PC-9 (cell line): ENCODE measurements at regions not wholly inside any gene's neighbourhood (a gene's known extent, or its start where the extent isn't known, plus 50 kb on each side); places are given as distances from the start of the nearest gene placed in this dataset.

Experiments used
- BruUV-seq: library from RNA; stranded (reverse); fragments of 400-500 nt; replicated peaks from 2 replicates; lab custom pipeline; 2021; lab: Mats Ljungman, UMichigan
- CTCF ChIA-PET: fragments of 300-600 bp; sonication (Branson Sonifier 250); formaldehyde crosslinking; loops from one replicate; lab custom pipeline; 2022; ENCODE audit warnings: antibody characterized with exemption; lab: Charles Lee
- POLR2A ChIA-PET: fragments of 300-600 bp; sonication (Branson Sonifier 250); formaldehyde crosslinking; loops from one replicate; lab custom pipeline; 2022; ENCODE audit warnings: antibody characterized with exemption; ENCODE audit not compliant: unreplicated experiment; lab: Charles Lee
- DNase-seq, 2 experiments: peaks; one replicate each; pipeline versions ENCODE4 v3.0.0 to v3.0.0-alpha.2; 2015 to 2022; ENCODE audit warnings: mixed read lengths in 1 of 2
- H2AFZ ChIP-seq: fragments of 200-600 bp; sonication (generic); 2 replicates; pipeline ENCODE4 v1.8.1; 2017; ENCODE audit warnings: antibody characterized with exemption
- H3F3A ChIP-seq: fragments of 200-600 bp; sonication (generic); 2 replicates; pipeline ENCODE4 v1.8.1; 2017; ENCODE audit warnings: antibody characterized with exemption, mild to moderate bottlenecking, low read depth; ENCODE audit not compliant: insufficient read depth
- H3K27ac ChIP-seq: fragments of 200-600 bp; sonication (generic); 2 replicates; pipeline ENCODE4 v1.6.1; 2016; ENCODE audit warnings: mixed run types
- H3K27me3 ChIP-seq: fragments of 200-600 bp; sonication (generic); 2 replicates; pipeline ENCODE4 v1.6.1; 2016; ENCODE audit warnings: low read depth, mixed run types; ENCODE audit not compliant: insufficient read depth
- H3K36me3 ChIP-seq: fragments of 200-600 bp; sonication (generic); 2 replicates; pipeline ENCODE4 v1.6.1; 2016; ENCODE audit warnings: low read depth, mixed run types
- H3K4me1 ChIP-seq: fragments of 200-600 bp; sonication (generic); replicated peaks from 2 replicates; pipeline ENCODE4 v1.6.1; 2016; ENCODE audit warnings: mixed run types; ENCODE audit not compliant: insufficient read depth
- H3K4me2 ChIP-seq: fragments of 200-600 bp; sonication (generic); 2 replicates; pipeline ENCODE4 v1.6.1; 2017; ENCODE audit warnings: mixed run types
- H3K4me3 ChIP-seq: fragments of 200-600 bp; sonication (generic); 2 replicates; pipeline ENCODE4 v1.6.1; 2016; ENCODE audit warnings: mixed run types
- H3K79me2 ChIP-seq: fragments of 200-600 bp; sonication (generic); 2 replicates; pipeline ENCODE4 v1.6.1; 2017; ENCODE audit warnings: low read depth, mixed run types
- H3K9me2 ChIP-seq: fragments of 200-600 bp; sonication (generic); 2 replicates; pipeline ENCODE4 v1.8.1; 2017; ENCODE audit warnings: mild to moderate bottlenecking; ENCODE audit not compliant: insufficient read depth
- H3K9me3 ChIP-seq: fragments of 200-600 bp; sonication (generic); 2 replicates; pipeline ENCODE4 v1.8.1; 2016; ENCODE audit warnings: low read depth; ENCODE audit not compliant: insufficient read depth
- H4K20me1 ChIP-seq: fragments of 200-600 bp; sonication (generic); 2 replicates; pipeline ENCODE4 v1.8.1; 2017; ENCODE audit not compliant: insufficient read depth
- EZH2 ChIP-seq: fragments of 200-600 bp; sonication (generic); IDR thresholded peaks from 2 replicates; pipeline ENCODE4 v1.8.0; 2017; ENCODE audit warnings: antibody characterized with exemption, low read depth
- intact Hi-C: fragments of 100-400 bp; cut with micrococcal nuclease; formaldehyde crosslinking; loops from one replicate; pipeline ENCODE4 v1.10.0; 2022; ENCODE audit not compliant: unreplicated experiment
- TF ChIP-seq, protein P1 (sequence below): fragments of 200-600 bp; sonication (generic); conservative IDR thresholded peaks from 2 replicates; pipeline ENCODE4 v1.6.1; 2017; ENCODE audit warnings: mixed run types, antibody characterized with exemption, mild to moderate bottlenecking, moderate library complexity

DNA sequence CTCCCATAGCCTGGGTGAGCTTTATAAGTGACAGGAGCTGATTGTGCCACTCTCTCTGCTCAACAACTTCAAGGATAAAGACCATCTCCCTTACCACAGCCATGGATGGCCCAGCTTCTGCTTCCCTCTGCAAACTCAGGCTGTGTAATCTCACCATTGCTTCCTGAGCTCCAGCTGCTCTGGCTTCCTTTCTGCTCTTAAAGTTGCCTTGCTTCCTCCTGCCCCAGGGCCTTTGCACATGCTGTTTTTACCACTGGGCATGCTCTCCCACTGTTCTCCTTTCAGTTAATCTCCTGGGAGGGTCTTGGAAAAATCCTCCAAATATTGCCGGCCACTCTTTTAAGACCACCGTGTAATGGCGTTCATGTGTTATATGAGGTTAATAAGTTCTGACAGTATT, 265.1 kb upstream of the C16orf82 start:
- Histone ChIP-seq H3K36me3 (no peaks in the 10 kb centered on the region), H2AFZ (no peak overlapping the region), H3K27ac (no peak overlapping the region), H3K27me3 (peaks cover 45% of the 10 kb centered on the region), H4K20me1 (no peaks in the 10 kb centered on the region), H3K9me3 (no peaks in the 10 kb centered on the region), H3K4me3 (no peak overlapping the region), H3F3A (no peaks in the 10 kb centered on the region), H3K79me2 (no peaks in the 10 kb centered on the region), H3K4me1 (no peaks in the 10 kb centered on the region), H3K9me2 (no peaks in the 10 kb centered on the region), H3K4me2 (no peak overlapping the region)
- no peak for TF ChIP-seq EZH2
- TF ChIP-seq, protein P1, sequence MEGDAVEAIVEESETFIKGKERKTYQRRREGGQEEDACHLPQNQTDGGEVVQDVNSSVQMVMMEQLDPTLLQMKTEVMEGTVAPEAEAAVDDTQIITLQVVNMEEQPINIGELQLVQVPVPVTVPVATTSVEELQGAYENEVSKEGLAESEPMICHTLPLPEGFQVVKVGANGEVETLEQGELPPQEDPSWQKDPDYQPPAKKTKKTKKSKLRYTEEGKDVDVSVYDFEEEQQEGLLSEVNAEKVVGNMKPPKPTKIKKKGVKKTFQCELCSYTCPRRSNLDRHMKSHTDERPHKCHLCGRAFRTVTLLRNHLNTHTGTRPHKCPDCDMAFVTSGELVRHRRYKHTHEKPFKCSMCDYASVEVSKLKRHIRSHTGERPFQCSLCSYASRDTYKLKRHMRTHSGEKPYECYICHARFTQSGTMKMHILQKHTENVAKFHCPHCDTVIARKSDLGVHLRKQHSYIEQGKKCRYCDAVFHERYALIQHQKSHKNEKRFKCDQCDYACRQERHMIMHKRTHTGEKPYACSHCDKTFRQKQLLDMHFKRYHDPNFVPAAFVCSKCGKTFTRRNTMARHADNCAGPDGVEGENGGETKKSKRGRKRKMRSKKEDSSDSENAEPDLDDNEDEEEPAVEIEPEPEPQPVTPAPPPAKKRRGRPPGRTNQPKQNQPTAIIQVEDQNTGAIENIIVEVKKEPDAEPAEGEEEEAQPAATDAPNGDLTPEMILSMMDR, result no peak
- CTCF ChIA-PET, result no interaction called here
- BruUV-seq, result no TSS peak
- DNase-seq, result no peak
- POLR2A ChIA-PET, result no interaction called here
- intact Hi-C loops, result no loop called here

- H3K27me3 ChIP-seq, result peaks cover 38% of the 10 kb centered on the region
- no peaks in the 10 kb centered on the region for H4K20me1 ChIP-seq
- TF ChIP-seq, protein P1, result no peak
- no peak for TF ChIP-seq EZH2
- DNase-seq, result no peak
- H3K4me1 ChIP-seq, result no peaks in the 10 kb centered on the region
- no TSS peak for BruUV-seq
- CTCF ChIA-PET, result no interaction called here
- no peaks in the 10 kb centered on the region for H3K36me3 ChIP-seq
- H3K4me3 ChIP-seq, result no peak overlapping the region
- H3K9me3 ChIP-seq, result no peaks in the 10 kb centered on the region
- no peak overlapping the region for H2AFZ ChIP-seq
- no peak overlapping the region for H3K27ac ChIP-seq
- intact Hi-C loops, result no loop called here
- H3K9me2 ChIP-seq, result no peaks in the 10 kb centered on the region
- H3F3A ChIP-seq, result no peaks in the 10 kb centered on the region
- H3K79me2 ChIP-seq, result no peaks in the 10 kb centered on the region
- H3K4me2 ChIP-seq, result no peak overlapping the region
- POLR2A ChIA-PET, result no interaction called here
Measured at GRCh38 chr16:26802440-26802839, 264.3 kb upstream of the C16orf82 start.

GRCh38 chr16:26802965-26803364, 263.8 kb upstream of the C16orf82 start:
- intact Hi-C loops, result no loop called here

More at GRCh38 chr16:26802965-26803364, 263.8 kb upstream of the C16orf82 start:
- Histone ChIP-seq H3K36me3 (no peaks in the 10 kb centered on the region), H3K9me3 (no peaks in the 10 kb centered on the region), H3K4me1 (no peaks in the 10 kb centered on the region), H3K27ac (no peak overlapping the region), H3K4me3 (no peak overlapping the region), H3F3A (no peaks in the 10 kb centered on the region), H3K27me3 (peaks cover 33% of the 10 kb centered on the region), H3K79me2 (no peaks in the 10 kb centered on the region), H3K9me2 (no peaks in the 10 kb centered on the region), H2AFZ (no peak overlapping the region), H3K4me2 (no peak overlapping the region), H4K20me1 (no peaks in the 10 kb centered on the region)
- TF ChIP-seq, protein P1, result no peak
- no peak for TF ChIP-seq EZH2
- ChIA-PET CTCF (no interaction called here), POLR2A (no interaction called here)
- DNase-seq, result no peak
- BruUV-seq, result no TSS peak
